ENCODE measurements at regions not wholly inside any gene's neighbourhood (a gene's known extent, or its start where the extent isn't known, plus 50 kb on each side); places are given as distances from the start of the nearest gene placed in this dataset.

GRCh38 chr1:234980645-234981396 is 147.8 kb downstream of the TOMM20 start (continued):
- peak in 1 of 2 experiments; percentile 45 for TF ChIP-seq E2F6 (IDR thresholded peaks at IDR 0.05; ENCODE audit: borderline replicate concordance in 1 of 2, extremely low read depth in 1 of 2, insufficient read depth in 1 of 2, insufficient read length in 1 of 2, low read depth in 1 of 2, low read length in 1 of 2, poor library complexity in 1 of 2, severe bottlenecking in 1 of 2)
- TF ChIP-seq CCNT2 (IDR thresholded peaks at IDR 0.05; ENCODE audit: borderline replicate concordance, extremely low read depth, insufficient read length, low read depth, low read length) = no peak
- 0 out of 4 replicates have a peak, but pooled peaks of 1 of the 2 experiments have one; percentile 54 for TF ChIP-seq ETV6 (IDR thresholded peaks at IDR 0.05; ENCODE audit: borderline replicate concordance in 1 of 2, low read depth in 2 of 2, low read length in 1 of 2)
- TF ChIP-seq ETV6 (CRISPR knock-in tag; IDR thresholded peaks at IDR 0.05; ENCODE audit: borderline replicate concordance) = no peak
- TF ChIP-seq ZFPM2 (CRISPR knock-in tag; IDR thresholded peaks at IDR 0.05) = no peak
- no peak for TF ChIP-seq FOXJ2 (tag; IDR thresholded peaks at IDR 0.05)
- TF ChIP-seq HMG20A (CRISPR knock-in tag; conservative IDR thresholded peaks at IDR 0.05) = no peak
- TF ChIP-seq TGIF2 (CRISPR knock-in tag; IDR thresholded peaks at IDR 0.05) = no peak
- TF ChIP-seq HIVEP1 (CRISPR knock-in tag; IDR thresholded peaks at IDR 0.05) = peak; percentile 74
- TF ChIP-seq GATA2 (CRISPR knock-in tag; IDR thresholded peaks at IDR 0.05) = no peak
- no peak for TF ChIP-seq MXI1 (IDR thresholded peaks at IDR 0.05; ENCODE audit: low read depth, low read length)
- no peak; the same call in 1 of the 2 replicates for TF ChIP-seq PTRF (tag; IDR thresholded peaks at IDR 0.05)
- no peak for TF ChIP-seq ZNF436 (CRISPR knock-in tag; IDR thresholded peaks at IDR 0.05)
- 0 out of 2 replicates have a peak, but pooled peaks have one; percentile 33 for TF ChIP-seq CHAMP1 (IDR thresholded peaks at IDR 0.05)
- TF ChIP-seq EHMT2 (IDR thresholded peaks at IDR 0.05) = no peak; the same call in 1 of the 2 replicates
- TF ChIP-seq, protein P1, sequence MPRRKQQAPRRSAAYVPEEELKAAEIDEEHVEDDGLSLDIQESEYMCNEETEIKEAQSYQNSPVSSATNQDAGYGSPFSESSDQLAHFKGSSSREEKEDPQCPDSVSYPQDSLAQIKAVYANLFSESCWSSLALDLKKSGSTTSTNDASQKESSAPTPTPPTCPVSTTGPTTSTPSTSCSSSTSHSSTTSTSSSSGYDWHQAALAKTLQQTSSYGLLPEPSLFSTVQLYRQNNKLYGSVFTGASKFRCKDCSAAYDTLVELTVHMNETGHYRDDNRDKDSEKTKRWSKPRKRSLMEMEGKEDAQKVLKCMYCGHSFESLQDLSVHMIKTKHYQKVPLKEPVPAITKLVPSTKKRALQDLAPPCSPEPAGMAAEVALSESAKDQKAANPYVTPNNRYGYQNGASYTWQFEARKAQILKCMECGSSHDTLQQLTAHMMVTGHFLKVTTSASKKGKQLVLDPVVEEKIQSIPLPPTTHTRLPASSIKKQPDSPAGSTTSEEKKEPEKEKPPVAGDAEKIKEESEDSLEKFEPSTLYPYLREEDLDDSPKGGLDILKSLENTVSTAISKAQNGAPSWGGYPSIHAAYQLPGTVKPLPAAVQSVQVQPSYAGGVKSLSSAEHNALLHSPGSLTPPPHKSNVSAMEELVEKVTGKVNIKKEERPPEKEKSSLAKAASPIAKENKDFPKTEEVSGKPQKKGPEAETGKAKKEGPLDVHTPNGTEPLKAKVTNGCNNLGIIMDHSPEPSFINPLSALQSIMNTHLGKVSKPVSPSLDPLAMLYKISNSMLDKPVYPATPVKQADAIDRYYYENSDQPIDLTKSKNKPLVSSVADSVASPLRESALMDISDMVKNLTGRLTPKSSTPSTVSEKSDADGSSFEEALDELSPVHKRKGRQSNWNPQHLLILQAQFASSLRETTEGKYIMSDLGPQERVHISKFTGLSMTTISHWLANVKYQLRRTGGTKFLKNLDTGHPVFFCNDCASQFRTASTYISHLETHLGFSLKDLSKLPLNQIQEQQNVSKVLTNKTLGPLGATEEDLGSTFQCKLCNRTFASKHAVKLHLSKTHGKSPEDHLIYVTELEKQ (CRISPR knock-in tag; IDR thresholded peaks at IDR 0.05) = 0 out of 2 replicates have a peak, but pooled peaks have one; percentile 67
- peak; percentile 78 for TF ChIP-seq DMBX1 (CRISPR knock-in tag; IDR thresholded peaks at IDR 0.05; ENCODE audit: borderline replicate concordance)
- TF ChIP-seq GABPA (tag; conservative IDR thresholded peaks at IDR 0.05; ENCODE audit: low read depth) = peak; percentile 64
- TF ChIP-seq SMARCA4 (IDR thresholded peaks at IDR 0.05) = peak; percentile 57
- peak; percentile 55; the same call in 1 of the 2 replicates for TF ChIP-seq GTF2E2 (tag; IDR thresholded peaks at IDR 0.05)
- TF ChIP-seq CAMTA2 (CRISPR knock-in tag; conservative IDR thresholded peaks at IDR 0.05) = 0 out of 2 replicates have a peak, but pooled peaks have one; percentile 46
- peak; percentile 50 for TF ChIP-seq HDAC8 (tag; IDR thresholded peaks at IDR 0.05)

Measured in K562 (cell line).